Mesenchymal stem cell (in vitro differentiated cells and primary cell): ENCODE measurements at regions not wholly inside any gene's neighbourhood (a gene's known extent, or its start where the extent isn't known, plus 50 kb on each side); places are given as distances from the start of the nearest gene placed in this dataset.

Experiments used
- DNase-seq: peaks from one replicate; pipeline ENCODE4 v3.0.0-alpha.2; 2013
- H2AFZ ChIP-seq: one replicate; pipeline ENCODE4 v1.6.1; 2013; ENCODE audit warnings: low read depth, mild to moderate bottlenecking, control low read depth, inconsistent platforms, low read length, moderate library complexity
- H2AK5ac ChIP-seq: 2 replicates; pipeline ENCODE4 v1.6.1; 2013; ENCODE audit warnings: low read length, moderate library complexity, mild to moderate bottlenecking, inconsistent platforms; ENCODE audit not compliant: severe bottlenecking
- H2BK120ac ChIP-seq: one replicate; pipeline ENCODE4 v1.6.1; 2013; ENCODE audit warnings: low read depth, mild to moderate bottlenecking, inconsistent platforms, low read length, moderate library complexity
- H2BK12ac ChIP-seq, 2 experiments: one replicate each; pipeline ENCODE4 v1.6.1; 2013; ENCODE audit warnings: inconsistent platforms in 2 of 2, low read length in 2 of 2, mild to moderate bottlenecking in 2 of 2, moderate library complexity in 2 of 2, control low read depth in 1 of 2
- H2BK15ac ChIP-seq: one replicate; pipeline ENCODE4 v1.6.1; 2013; ENCODE audit warnings: mild to moderate bottlenecking, low read depth, inconsistent platforms; ENCODE audit not compliant: poor library complexity, severe bottlenecking
- H2BK5ac ChIP-seq: 2 replicates; pipeline ENCODE4 v1.6.1; 2013; ENCODE audit warnings: low read depth, mild to moderate bottlenecking, low read length, control low read depth, inconsistent platforms; ENCODE audit not compliant: poor library complexity, severe bottlenecking
- H3K14ac ChIP-seq, 2 experiments: one replicate each; pipeline ENCODE4 v1.6.1; 2013; ENCODE audit warnings: inconsistent platforms in 2 of 2, low read length in 2 of 2, control low read depth in 1 of 2, mild to moderate bottlenecking in 1 of 2, moderate library complexity in 1 of 2
- H3K18ac ChIP-seq, 2 experiments: one replicate each; pipeline ENCODE4 v1.6.1; 2013; ENCODE audit warnings: inconsistent platforms in 2 of 2, low read length in 2 of 2, control low read depth in 1 of 2, low read depth in 1 of 2, mild to moderate bottlenecking in 1 of 2
- H3K23ac ChIP-seq, 2 experiments: one replicate each; pipeline ENCODE4 v1.6.1; 2013; ENCODE audit warnings: inconsistent platforms in 2 of 2, low read length in 2 of 2, mild to moderate bottlenecking in 2 of 2, moderate library complexity in 2 of 2, control low read depth in 1 of 2
- H3K27ac ChIP-seq: 2 replicates; pipeline ENCODE4 v1.5.1; 2013; ENCODE audit warnings: mild to moderate bottlenecking, moderate library complexity, low read length, control low read depth, inconsistent platforms; ENCODE audit not compliant: poor library complexity, severe bottlenecking
- H3K27me3 ChIP-seq, 2 experiments: 2 replicates each; pipeline versions ENCODE4 v1.6.1 to v1.7.0; 2013; ENCODE audit warnings: low read length in 2 of 2, mild to moderate bottlenecking in 2 of 2, moderate library complexity in 2 of 2, control low read depth in 1 of 2, inconsistent platforms in 1 of 2; ENCODE audit not compliant: control insufficient read depth in 1 of 2, insufficient read depth in 1 of 2
- H3K36me3 ChIP-seq, 2 experiments: 2 replicates each; pipeline versions ENCODE4 v1.6.1 to v1.7.0; 2013; ENCODE audit warnings: low read length in 2 of 2, control low read depth in 1 of 2, inconsistent platforms in 1 of 2, low read depth in 1 of 2, mild to moderate bottlenecking in 1 of 2; ENCODE audit not compliant: insufficient read depth in 2 of 2, control insufficient read depth in 1 of 2
- H3K4ac ChIP-seq, 2 experiments: one replicate each; pipeline ENCODE4 v1.6.1; 2013; ENCODE audit warnings: inconsistent platforms in 2 of 2, low read length in 2 of 2, mild to moderate bottlenecking in 2 of 2, moderate library complexity in 2 of 2, control low read depth in 1 of 2, low read depth in 1 of 2
- H3K4me1 ChIP-seq: 2 replicates; pipeline ENCODE4 v1.6.1; 2013; ENCODE audit warnings: low read depth, low read length, control low read depth; ENCODE audit not compliant: control insufficient read depth, insufficient read depth
- H3K4me2 ChIP-seq: 2 replicates; pipeline ENCODE4 v1.6.1; 2013; ENCODE audit warnings: low read length, mild to moderate bottlenecking, inconsistent platforms; ENCODE audit not compliant: poor library complexity, severe bottlenecking
- H3K4me3 ChIP-seq, 2 experiments: 2 replicates each; pipeline versions ENCODE4 v1.5.1 to v1.7.0; 2013; ENCODE audit warnings: low read length in 2 of 2, mild to moderate bottlenecking in 2 of 2, control low read depth in 1 of 2, low read depth in 1 of 2; ENCODE audit not compliant: insufficient read depth in 1 of 2
- H3K79me1 ChIP-seq: replicated peaks from 2 replicates; pipeline ENCODE4 v1.6.1; 2013; ENCODE audit warnings: mild to moderate bottlenecking, control low read depth, low read length, inconsistent platforms; ENCODE audit not compliant: poor library complexity, severe bottlenecking
- H3K9ac ChIP-seq: 2 replicates; pipeline ENCODE4 v1.7.0; 2013; ENCODE audit warnings: mild to moderate bottlenecking, low read length, moderate library complexity
- H3K9me3 ChIP-seq: 2 replicates; pipeline ENCODE4 v1.7.0; 2013; ENCODE audit warnings: mild to moderate bottlenecking, low read length; ENCODE audit not compliant: control insufficient read depth
- H4K8ac ChIP-seq: one replicate; pipeline ENCODE4 v1.6.1; 2013; ENCODE audit warnings: inconsistent platforms, mild to moderate bottlenecking, low read length, moderate library complexity
- H4K91ac ChIP-seq: one replicate; pipeline ENCODE4 v1.6.1; 2013; ENCODE audit warnings: mild to moderate bottlenecking, low read length, inconsistent platforms
- WGBS: methylation state at CpG from one replicate; pipeline ENCODE4 v1.1.7; 2013; ENCODE audit warnings: mixed read lengths; 5-methylcytosine and 5-hydroxymethylcytosine counted together

DNA sequence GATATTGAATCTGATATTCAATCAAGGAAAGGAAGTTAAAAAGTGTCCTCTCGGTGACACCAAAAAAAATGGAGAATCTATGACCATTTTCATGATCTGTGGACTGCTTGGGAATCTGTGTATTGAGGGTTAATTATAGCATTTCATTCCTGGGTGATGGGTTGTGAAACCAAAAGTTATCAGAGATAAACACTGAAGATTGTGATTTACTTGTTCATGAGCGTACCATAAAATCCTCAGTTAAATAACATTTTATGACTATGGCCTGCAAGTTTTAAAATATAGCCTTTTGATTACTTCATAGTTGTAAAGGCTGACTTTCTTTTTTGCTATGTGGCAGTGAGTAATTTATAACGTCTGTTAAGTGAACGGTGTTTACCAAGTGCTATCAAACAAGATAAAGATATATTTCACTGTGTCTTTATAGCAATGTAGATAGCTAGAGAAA is 267.9 kb upstream of the SEMA6A start:
- Histone ChIP-seq H2BK15ac (no peak overlapping the region), H3K9me3 (no peaks in the 10 kb centered on the region), H3K4ac (no peak overlapping the region), H3K14ac (no peak overlapping the region), H3K4me3 (no peak overlapping the region), H3K27ac (no peak overlapping the region), H3K79me1 (no peaks in the 10 kb centered on the region), H3K23ac (no peak overlapping the region), H2BK5ac (no peak overlapping the region), H3K18ac (no peak overlapping the region), H2AK5ac (no peak overlapping the region), H4K8ac (no peak overlapping the region), H4K91ac (no peak overlapping the region), H2BK12ac (no peak overlapping the region), H2AFZ (no peak overlapping the region), H3K36me3 (no peaks in the 10 kb centered on the region), H3K4me2 (no peak overlapping the region), H2BK120ac (no peak overlapping the region), H3K4me1 (no peaks in the 10 kb centered on the region), H3K9ac (no peak overlapping the region), H3K27me3 (no peaks in the 10 kb centered on the region)
- DNase-seq: no peak
- WGBS: 64% methylated on average over 1 of the region's 4 CpGs

DNA sequence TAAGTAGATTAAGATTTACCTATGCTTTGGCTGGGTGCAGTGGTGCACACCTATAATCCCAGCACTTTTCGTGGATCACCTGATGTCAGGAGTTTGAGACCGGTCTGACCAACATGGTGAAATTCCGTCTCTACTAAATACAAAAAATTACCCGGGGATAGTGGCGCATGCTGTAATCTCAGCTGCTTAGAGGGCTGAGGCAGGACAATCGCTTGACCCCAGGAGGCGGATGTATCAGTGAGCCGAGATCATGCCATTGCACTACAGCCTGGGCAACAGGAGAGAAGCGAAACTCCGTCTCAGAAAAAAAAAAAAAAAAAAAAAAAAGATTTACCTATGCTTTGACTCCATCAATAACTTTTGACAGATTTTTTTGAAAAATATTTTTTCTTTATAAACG is 267.1 kb upstream of the SEMA6A start:
- Histone ChIP-seq H2BK15ac (no peak overlapping the region), H4K8ac (no peak overlapping the region), H3K27ac (no peak overlapping the region), H3K79me1 (no peaks in the 10 kb centered on the region), H3K9me3 (no peaks in the 10 kb centered on the region), H3K4ac (no peak overlapping the region), H2BK120ac (no peak overlapping the region), H2AK5ac (no peak overlapping the region), H4K91ac (no peak overlapping the region), H3K14ac (no peak overlapping the region), H3K36me3 (no peaks in the 10 kb centered on the region), H3K4me2 (no peak overlapping the region), H3K23ac (no peak overlapping the region), H3K27me3 (no peaks in the 10 kb centered on the region), H3K9ac (no peak overlapping the region), H2BK5ac (no peak overlapping the region), H3K18ac (no peak overlapping the region), H2AFZ (no peak overlapping the region), H3K4me1 (no peaks in the 10 kb centered on the region), H3K4me3 (no peak overlapping the region), H2BK12ac (no peak overlapping the region)
- 96% methylated on average over 8 of the region's 11 CpGs for WGBS
- DNase-seq: no peak

DNA sequence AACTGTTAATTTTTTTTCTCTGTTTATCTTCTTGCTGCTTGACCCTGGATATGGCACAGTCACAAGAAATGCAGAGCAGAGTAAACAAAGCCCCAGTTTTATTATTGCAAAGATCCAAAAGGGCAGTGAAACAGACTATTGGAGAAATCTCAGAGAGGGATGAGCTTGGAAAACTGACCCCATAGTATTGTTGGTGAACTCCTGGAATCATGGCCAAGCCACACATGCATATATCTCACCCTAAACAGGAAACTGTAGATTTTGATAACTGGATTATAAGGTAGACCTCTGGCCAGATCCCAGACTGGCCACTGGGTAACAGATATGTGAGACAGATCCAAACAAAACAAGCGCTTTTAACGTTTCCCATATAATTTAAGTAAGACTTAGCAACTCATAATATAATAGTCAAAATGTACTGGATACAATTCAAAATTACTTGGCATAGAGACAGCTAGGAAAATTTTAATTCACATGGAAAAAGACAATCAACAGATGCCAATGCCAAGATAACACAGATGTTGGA is 263.5 kb upstream of the SEMA6A start:
- DNase-seq: no peak
- Histone ChIP-seq H4K8ac (no peak overlapping the region), H2BK5ac (no peak overlapping the region), H3K4me3 (no peak overlapping the region), H3K27me3 (no peaks in the 10 kb centered on the region), H3K4me2 (no peak overlapping the region), H3K14ac (no peak overlapping the region), H3K9me3 (no peaks in the 10 kb centered on the region), H2BK120ac (no peak overlapping the region), H2BK15ac (no peak overlapping the region), H3K36me3 (no peaks in the 10 kb centered on the region), H2BK12ac (no peak overlapping the region), H3K4me1 (no peaks in the 10 kb centered on the region), H3K4ac (no peak overlapping the region), H2AK5ac (no peak overlapping the region), H3K18ac (peak overlapping the region in 1 of 2 experiments; percentile 1), H3K23ac (no peak overlapping the region), H3K79me1 (no peaks in the 10 kb centered on the region), H2AFZ (no peak overlapping the region), H3K27ac (no peak overlapping the region), H3K9ac (no peak overlapping the region), H4K91ac (no peak overlapping the region)
- no CpG with 5 or more reads among the region's 2 CpGs for whole genome bisulfite sequencing

DNA sequence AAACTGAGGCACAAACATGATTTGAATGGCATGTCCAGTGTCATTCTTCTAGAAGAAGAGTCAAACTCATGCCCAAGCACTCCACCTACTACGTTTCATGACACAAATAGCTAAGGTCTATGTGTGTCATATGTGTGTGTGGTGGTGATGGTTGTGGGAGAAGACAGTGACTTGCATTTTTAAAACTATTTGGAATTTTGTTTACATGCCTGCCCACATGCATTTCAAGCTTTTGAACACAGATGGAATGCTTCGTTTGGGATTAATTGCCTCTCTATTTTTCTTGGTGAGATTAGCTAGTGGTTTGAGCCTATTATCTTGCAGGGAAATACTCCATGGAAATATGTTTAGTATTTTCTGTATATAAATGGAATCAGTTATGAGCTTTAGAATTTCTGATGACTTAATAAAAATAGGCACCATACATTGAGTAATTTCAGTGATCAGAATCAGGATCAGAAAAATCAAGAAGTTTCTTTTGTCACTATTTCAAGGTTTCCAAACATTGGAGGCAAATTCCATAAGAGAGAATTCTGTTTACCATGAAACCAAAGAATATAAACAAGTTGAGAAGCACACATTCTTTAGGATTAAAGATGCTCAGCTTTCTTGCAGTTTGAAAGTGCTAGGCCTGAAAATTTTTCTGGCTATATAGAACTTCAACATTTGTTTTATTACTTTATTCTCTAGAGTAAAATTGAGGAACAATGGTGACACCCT is 260.3 kb upstream of the SEMA6A start:
- no peak overlapping the region for H4K91ac ChIP-seq
- H3K18ac ChIP-seq: peak overlapping the region in 1 of 2 experiments; percentile 54
- 0% methylated on average over 1 of the region's 2 CpGs for WGBS
- no peak overlapping the region for H3K4me2 ChIP-seq
- no peak overlapping the region for H3K27ac ChIP-seq
- DNase-seq: peak; percentile 70
- no peak overlapping the region for H3K4me3 ChIP-seq
- H3K4ac ChIP-seq: no peak overlapping the region
- H3K79me1 ChIP-seq: no peaks in the 10 kb centered on the region
- H3K14ac ChIP-seq: no peak overlapping the region
- no peaks in the 10 kb centered on the region for H3K9me3 ChIP-seq
- H4K8ac ChIP-seq: no peak overlapping the region
- H3K27me3 ChIP-seq: no peaks in the 10 kb centered on the region
- H2BK15ac ChIP-seq: no peak overlapping the region
- no peaks in the 10 kb centered on the region for H3K36me3 ChIP-seq
- no peak overlapping the region for H2BK120ac ChIP-seq
- no peak overlapping the region for H2AFZ ChIP-seq
- no peak overlapping the region for H3K23ac ChIP-seq
- H3K4me1 ChIP-seq: no peaks in the 10 kb centered on the region
- H2AK5ac ChIP-seq: no peak overlapping the region
- no peak overlapping the region for H2BK12ac ChIP-seq
- no peak overlapping the region for H2BK5ac ChIP-seq
- no peak overlapping the region for H3K9ac ChIP-seq
